ENCODE measurements at regions not wholly inside any gene's neighbourhood (a gene's known extent, or its start where the extent isn't known, plus 50 kb on each side); places are given as distances from the start of the nearest gene placed in this dataset.
A peak's percentile ranks its signal among the peaks of the same experiment; 100 is the strongest.
"Not testable (repeated sequence)": the region's sequence is repeated elsewhere in the genome, so short reads cannot be mapped to it uniquely, and the experiment has no call there.

DNA sequence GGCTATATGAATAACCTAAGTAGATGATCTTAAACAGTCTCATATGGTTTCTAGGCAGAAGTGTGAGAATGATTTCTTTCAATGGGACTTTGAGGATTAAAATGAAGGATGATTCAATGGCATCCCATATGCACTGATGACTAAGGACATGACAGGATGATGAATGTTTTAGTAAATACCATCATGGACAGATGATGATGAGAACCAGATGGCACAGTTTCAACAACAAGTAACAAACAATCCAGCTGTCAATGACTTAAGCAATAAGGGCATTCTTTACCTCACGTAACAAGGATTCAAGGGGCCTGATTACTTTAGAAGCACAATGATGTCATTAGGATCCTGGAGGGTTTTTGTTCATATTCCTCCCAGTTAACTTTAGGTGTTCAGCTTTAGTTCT, 2678.4 kb downstream of the PCDH9 start:
- DNase-seq (ENCODE audit: low read depth in 2 of 2), result peak; percentile 96 to 98

DNA sequence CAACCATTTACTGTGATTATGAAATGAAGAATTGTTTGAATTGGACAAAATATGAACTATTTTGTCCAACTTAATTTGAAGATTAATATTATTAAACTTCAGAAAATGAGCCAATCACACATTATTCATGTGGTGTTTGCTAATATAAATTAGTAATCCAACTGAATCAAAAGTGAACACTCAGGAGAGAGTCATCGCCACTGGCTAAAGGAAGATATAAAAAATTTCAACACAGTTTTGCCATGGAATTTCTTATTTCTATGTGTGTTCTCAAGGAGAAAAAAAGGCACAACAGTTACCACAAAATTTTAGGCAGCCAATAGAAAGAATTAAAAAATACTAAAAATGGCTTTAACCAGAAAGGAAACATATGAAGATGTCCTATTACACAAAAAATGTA, 2683.8 kb downstream of the PCDH9 start:
- no peak for DNase-seq (ENCODE audit: low read depth in 2 of 2)

DNA sequence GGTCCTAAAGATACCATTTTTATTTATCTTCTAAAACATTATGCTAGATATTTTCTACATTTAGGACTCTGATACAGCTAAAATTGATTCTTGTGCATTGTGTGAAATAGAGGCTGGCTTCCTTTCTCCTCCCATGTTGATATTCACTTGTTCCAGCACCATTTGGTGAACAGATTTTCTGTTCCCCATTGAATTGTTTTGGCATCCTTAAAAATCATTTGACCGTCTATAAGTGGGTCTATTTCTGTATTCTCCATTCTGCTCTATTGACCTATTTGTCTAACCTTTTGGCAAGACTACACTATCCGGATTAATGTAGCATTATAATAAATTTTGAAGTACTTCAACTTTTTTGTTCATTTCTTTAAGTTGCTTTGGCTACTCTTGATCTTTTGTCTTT, 2689.2 kb downstream of the PCDH9 start:
- no peak for DNase-seq (ENCODE audit: low read depth in 2 of 2)

GRCh38 chr13:64540468-64540867, 2689.7 kb downstream of the PCDH9 start:
- no peak for DNase-seq (ENCODE audit: low read depth in 2 of 2)

GRCh38 chr13:64538711-64539110, 2691.4 kb downstream of the PCDH9 start:
- no peak for DNase-seq (ENCODE audit: low read depth in 2 of 2)

DNA sequence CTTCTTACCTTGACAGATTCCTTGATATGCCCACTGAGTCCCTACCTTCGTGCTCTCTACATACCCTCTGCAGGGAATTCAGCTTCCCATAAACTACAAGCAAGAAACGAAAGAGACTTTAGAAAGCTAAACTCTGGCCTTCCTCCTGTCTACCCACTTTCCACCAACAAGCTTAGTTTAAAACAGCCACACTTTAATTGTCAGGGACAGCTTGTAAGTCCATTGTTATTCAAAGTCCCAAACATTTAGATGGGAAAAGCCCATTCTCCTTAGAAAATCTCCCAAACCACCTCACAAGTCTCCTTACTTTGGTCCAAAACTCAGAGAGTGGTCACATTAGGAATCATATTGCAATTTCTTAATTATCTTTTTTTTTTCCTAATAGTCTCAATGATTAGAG, 2695.8 kb downstream of the PCDH9 start:
- DNase-seq (ENCODE audit: low read depth in 2 of 2), result no peak

GRCh38 chr13:64531400-64531799, 2698.7 kb downstream of the PCDH9 start:
- no peak for DNase-seq (ENCODE audit: low read depth in 2 of 2)

DNA sequence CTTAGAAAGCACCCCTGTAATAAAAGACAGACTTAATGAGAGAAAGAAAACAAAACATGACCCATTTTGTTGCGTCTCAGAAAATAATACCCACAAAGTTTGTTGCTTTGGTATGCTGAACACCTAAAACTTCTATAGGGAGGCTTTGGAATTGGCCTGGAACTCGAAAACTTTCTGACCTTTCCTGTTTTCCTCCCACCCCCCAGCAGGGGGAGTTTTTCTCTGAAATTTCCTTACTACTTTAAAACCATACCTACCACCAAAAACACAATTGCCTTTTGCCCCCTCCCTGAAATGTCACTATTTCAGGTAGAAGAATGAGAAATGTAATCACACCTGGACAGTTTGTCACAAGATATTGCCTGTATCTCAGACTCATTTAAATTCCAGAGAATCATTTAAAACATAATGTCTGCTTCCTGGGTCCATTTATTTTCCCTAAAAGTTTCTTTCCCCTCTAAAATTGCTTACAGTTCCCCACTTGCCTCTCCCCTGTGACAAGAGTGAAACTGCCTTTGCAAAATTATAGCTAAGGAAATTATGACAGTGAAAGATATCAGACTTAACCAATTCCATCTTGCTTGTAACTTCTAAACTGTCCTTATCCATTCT, 2700.2 kb downstream of the PCDH9 start:
- no peak for DNase-seq (ENCODE audit: low read depth in 2 of 2)

GRCh38 chr13:64528838-64529237, 2701.3 kb downstream of the PCDH9 start:
- DNase-seq (ENCODE audit: low read depth in 2 of 2), result no peak

DNA sequence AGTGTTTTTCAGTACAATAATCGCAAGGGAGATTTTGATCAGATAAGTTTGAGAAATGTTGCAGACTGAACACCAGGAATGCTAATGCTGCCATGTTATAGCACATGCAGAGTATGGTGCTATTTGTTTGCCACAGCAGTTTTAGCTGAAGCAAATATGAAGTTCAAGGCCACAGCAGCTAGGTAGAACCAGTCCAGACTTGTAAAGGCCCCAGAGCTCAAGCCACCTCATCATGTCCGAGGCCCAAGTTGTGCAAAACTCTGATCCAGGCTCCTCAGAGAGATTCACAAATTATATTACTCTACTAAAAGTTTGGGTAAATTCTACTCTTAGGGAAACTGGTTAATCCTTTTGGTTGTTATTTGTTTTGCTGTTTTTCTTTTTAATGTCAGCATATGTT, 2702.6 kb downstream of the PCDH9 start:
- no peak for DNase-seq (ENCODE audit: low read depth in 2 of 2)

GRCh38 chr13:64525687-64526086, 2704.4 kb downstream of the PCDH9 start:
- no peak for DNase-seq (ENCODE audit: low read depth in 2 of 2)

GRCh38 chr13:64510747-64511146, 2719.4 kb downstream of the PCDH9 start:
- no peak for DNase-seq (ENCODE audit: low read depth in 2 of 2)

- DNase-seq (ENCODE audit: low read depth in 2 of 2), result peak in 1 of 2 experiments; percentile 3
Measured at GRCh38 chr13:64506246-64506645, 2723.9 kb downstream of the PCDH9 start.

- peak; percentile 37 to 41 for DNase-seq (ENCODE audit: low read depth in 2 of 2)
Measured at GRCh38 chr13:64505336-64505910, 2724.7 kb downstream of the PCDH9 start.

GRCh38 chr13:64488731-64489130, 2741.4 kb downstream of the PCDH9 start:
- DNase-seq (ENCODE audit: low read depth in 2 of 2), result no peak

- DNase-seq (ENCODE audit: low read depth in 2 of 2), result no peak
Measured at GRCh38 chr13:64482373-64482772, 2747.8 kb downstream of the PCDH9 start.

DNA sequence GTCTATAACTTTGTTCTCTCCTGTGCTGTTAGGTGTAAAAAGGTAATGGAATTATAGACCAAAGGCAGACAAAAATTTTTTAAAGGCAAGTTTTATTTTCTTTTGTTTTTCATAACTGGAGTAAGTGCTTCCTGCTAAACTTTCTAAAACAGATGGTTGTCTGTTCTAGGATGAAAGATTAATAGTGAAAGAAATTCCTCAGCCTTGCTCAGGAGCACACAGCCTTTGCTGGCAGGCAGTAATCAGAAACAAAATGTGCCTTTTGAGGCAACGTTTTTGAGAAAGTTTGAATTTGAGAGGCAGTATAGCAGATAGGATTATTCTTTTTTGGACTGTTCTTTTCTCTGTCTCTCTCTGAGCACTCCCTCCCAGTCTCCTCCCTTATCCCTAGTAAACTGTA, 2749.5 kb downstream of the PCDH9 start:
- no peak for DNase-seq (ENCODE audit: low read depth in 2 of 2)

GRCh38 chr13:64480211-64480610, 2749.9 kb downstream of the PCDH9 start:
- no peak for DNase-seq (ENCODE audit: low read depth in 2 of 2)

DNA sequence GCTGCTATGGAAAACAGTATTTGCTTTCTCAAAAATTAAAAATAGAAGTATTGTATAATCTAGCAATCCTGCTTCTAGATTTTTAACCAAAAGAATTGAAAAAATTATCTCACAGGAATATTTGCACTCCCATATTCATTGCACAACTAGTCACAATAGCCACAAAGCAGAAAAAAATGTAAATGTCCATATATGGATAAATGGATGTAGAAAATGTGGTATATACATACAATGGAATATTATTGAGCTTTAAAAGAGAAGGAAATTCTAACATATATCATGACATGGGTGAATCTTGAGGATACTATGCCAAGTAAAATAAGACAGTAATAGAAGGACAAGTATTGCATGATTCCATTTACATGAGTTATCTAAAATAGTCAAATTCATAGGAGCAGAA, 2753.0 kb downstream of the PCDH9 start:
- no peak for DNase-seq (ENCODE audit: low read depth in 2 of 2)

DNA sequence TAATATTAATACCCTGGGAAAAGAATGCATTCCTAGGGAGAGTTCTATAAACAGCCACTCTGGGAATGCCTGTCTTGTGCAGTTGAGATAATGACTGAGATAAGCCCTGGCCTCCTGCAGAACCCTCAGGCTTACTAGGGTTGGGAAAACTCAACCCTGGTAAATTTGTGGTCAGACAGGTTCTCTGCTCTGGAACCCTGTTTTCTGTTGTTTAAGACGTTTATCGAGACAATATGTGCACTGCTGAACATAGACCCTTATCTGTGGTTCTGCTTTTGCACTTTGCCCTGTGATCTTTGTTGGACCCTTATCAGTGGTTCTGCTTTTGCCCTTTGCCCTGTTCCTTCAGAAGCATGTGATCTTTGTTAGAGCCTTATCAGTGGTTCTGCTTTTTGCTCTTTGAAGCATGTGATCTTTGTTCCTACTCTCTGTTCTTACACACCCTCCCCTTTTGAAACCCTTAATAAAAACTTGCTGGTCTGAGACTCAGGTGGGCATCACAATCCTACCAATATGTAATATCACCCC, 2754.0 kb downstream of the PCDH9 start:
- DNase-seq (ENCODE audit: low read depth in 2 of 2), result not testable (repeated sequence)

DNA sequence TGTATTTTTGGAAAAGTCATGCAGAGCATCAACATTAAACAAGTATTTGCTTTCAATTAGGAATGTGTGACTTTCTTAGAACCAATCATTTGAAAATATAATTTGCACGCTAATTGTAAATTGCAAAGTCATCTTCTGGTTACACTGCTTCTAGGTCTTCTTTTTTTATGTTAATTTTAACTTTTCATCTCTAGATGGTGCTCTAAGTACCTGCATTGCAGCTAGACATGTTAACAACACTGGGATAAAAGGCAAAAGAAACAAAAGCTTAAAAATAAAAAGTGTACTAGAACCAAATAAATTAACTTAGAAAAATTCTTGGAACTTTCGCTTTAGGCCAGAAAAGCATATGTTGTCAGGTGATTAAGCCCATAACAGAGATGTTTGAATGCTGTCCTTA, 2758.2 kb downstream of the PCDH9 start:
- DNase-seq (ENCODE audit: low read depth in 2 of 2), result peak; percentile 41 to 42

GRCh38 chr13:64470751-64471150, 2759.4 kb downstream of the PCDH9 start:
- DNase-seq (ENCODE audit: low read depth in 2 of 2), result no peak

DNA sequence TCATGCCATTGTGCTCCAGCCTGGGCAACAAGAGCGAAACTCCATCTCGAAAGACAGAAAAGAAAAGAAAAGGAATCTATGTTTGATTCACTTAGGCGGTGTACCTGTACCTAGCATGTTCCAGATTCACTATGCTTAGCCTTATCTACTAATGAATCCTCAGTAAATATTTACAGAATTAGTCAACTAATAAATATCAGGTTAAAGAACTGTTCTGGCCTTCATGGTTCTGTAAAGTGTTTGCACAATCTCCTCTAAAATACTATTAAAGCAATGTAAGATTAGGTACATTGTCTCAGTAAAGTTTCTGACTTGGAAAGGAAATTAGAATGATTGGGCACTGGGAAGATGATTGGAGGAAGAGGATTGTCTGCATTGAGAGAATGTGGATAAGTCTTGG, 2770.4 kb downstream of the PCDH9 start:
- DNase-seq (ENCODE audit: low read depth in 2 of 2), result no peak

GRCh38 chr13:64457976-64458375, 2772.2 kb downstream of the PCDH9 start:
- DNase-seq (ENCODE audit: low read depth in 2 of 2), result peak; percentile 73 to 76
